ENCODE measurements at regions not wholly inside any gene's neighbourhood (a gene's known extent, or its start where the extent isn't known, plus 50 kb on each side); places are given as distances from the start of the nearest gene placed in this dataset.
A peak's percentile ranks its signal among the peaks of the same experiment; 100 is the strongest.

DNA sequence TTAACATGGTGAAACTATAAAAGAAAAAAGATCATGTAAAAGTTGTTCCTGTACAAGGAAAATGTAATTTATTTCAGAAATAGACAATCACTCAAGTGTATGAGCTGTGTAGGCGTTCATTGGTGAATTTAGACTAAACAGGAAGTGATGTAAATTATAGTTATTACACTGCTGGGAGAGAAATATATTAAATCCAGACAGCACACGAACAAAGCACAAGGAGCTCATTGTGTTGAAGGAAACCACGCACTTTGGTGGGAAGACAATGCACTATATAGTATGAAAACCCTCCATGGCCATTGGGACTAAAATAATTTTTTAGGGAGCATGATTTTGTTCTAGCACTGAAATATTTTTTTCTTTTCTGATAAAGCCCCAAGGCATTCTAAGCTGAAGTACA lies 450.5 kb downstream of the KLF12 start:
- no peaks in the 10 kb centered on the region for H3K27me3 Mint-ChIP-seq
- H3K4me3 Mint-ChIP-seq, result peak overlapping the region; percentile 43
- peaks cover 13% of the 10 kb centered on the region for H3K4me1 Mint-ChIP-seq (ENCODE audit: unreplicated experiment)
- H3K27ac Mint-ChIP-seq, result peak overlapping the region; percentile 81
- TF ChIP-seq, protein P1, sequence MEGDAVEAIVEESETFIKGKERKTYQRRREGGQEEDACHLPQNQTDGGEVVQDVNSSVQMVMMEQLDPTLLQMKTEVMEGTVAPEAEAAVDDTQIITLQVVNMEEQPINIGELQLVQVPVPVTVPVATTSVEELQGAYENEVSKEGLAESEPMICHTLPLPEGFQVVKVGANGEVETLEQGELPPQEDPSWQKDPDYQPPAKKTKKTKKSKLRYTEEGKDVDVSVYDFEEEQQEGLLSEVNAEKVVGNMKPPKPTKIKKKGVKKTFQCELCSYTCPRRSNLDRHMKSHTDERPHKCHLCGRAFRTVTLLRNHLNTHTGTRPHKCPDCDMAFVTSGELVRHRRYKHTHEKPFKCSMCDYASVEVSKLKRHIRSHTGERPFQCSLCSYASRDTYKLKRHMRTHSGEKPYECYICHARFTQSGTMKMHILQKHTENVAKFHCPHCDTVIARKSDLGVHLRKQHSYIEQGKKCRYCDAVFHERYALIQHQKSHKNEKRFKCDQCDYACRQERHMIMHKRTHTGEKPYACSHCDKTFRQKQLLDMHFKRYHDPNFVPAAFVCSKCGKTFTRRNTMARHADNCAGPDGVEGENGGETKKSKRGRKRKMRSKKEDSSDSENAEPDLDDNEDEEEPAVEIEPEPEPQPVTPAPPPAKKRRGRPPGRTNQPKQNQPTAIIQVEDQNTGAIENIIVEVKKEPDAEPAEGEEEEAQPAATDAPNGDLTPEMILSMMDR (conservative IDR thresholded peaks at IDR 0.05), result no peak
- peaks cover 17% of the 10 kb centered on the region for H3K36me3 Mint-ChIP-seq
- peaks cover 13% of the 10 kb centered on the region for H3K9me3 Mint-ChIP-seq
- no peak for DNase-seq (ENCODE audit: extremely low spot score, unreplicated experiment)

DNA sequence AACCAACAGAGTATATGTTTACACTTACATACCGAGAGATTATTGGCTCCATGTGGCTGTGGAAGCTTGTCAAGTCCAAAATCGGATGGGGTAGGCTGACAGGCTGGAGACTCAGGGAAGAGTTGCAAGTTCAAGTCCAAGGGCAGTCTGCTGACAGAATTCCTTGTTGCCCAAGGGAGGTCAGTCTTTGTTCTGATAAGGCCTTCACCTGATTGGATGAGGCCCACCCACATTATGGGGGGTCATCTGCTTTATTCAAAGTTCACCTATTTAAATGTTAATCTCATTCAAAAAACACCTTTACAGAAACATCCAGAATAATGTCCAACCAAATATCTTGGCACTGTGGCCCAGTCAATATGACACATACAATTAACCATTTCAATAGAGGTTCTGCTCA lies 452.4 kb downstream of the KLF12 start:
- no peak overlapping the region for H3K4me3 Mint-ChIP-seq

DNA sequence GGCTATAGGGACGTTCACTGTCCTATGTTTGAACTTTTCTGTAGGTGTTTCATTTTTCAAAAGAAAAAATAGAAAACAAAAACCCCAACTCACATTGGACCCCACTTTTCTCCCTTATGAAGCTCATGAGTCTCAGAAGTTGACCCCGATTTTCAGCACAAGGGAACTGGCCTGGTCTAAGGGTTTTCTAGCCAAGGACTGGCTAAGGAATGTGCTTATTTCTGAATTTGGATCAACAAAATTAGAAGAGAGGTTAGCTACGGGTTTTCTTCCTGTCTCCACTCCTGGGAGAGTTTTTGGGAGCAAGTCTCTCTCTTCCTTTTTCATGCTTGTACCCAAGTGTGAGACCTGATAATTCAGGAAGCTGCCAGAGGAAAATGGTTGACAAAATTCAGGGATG lies 453.2 kb downstream of the KLF12 start:
- H3K9me3 Mint-ChIP-seq, result peaks cover 13% of the 10 kb centered on the region
- peaks cover 31% of the 10 kb centered on the region for H3K4me1 Mint-ChIP-seq (ENCODE audit: unreplicated experiment)
- no peak overlapping the region for H3K4me3 Mint-ChIP-seq
- TF ChIP-seq, protein P1 (conservative IDR thresholded peaks at IDR 0.05), result no peak
- no peak for DNase-seq (ENCODE audit: extremely low spot score, unreplicated experiment)
- no peak overlapping the region for H3K27ac Mint-ChIP-seq
- no peaks in the 10 kb centered on the region for H3K27me3 Mint-ChIP-seq
- peaks cover 18% of the 10 kb centered on the region for H3K36me3 Mint-ChIP-seq

More for the DNA sequence above, 452.4 kb downstream of the KLF12 start:
- no peak for DNase-seq (ENCODE audit: extremely low spot score, unreplicated experiment)
- H3K9me3 Mint-ChIP-seq, result peaks cover 13% of the 10 kb centered on the region
- no peak overlapping the region for H3K27ac Mint-ChIP-seq
- H3K27me3 Mint-ChIP-seq, result no peaks in the 10 kb centered on the region
- TF ChIP-seq, protein P1 (conservative IDR thresholded peaks at IDR 0.05), result no peak
- peaks cover 23% of the 10 kb centered on the region for H3K4me1 Mint-ChIP-seq (ENCODE audit: unreplicated experiment)
- peaks cover 18% of the 10 kb centered on the region for H3K36me3 Mint-ChIP-seq

DNA sequence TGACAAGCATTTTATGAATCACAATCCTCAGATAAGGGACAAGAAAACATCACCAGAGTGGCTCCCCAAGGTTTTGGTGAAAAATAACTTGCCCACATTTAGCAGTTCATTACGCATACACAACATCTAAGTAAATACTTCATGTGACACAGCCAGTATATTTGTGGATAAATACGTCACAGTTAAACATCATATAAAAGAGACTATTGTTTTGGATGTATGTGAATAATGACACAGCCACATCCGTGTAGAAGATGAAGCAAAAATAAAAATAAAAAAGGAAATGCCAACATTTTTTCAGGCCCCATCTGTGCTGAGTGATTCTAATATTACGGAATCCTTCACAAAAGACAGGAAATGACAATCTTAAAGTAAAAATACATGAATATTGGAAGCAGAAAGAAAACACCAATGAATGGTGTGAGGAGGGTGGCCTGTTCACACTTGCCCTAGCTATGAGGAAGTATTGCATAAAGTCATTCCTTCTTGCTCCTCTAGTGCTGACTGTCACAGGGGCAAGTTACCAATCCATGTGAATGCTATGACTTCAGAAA lies 457.1 kb downstream of the KLF12 start:
- Mint-ChIP-seq H3K27ac (peak overlapping the region; percentile 84), H3K4me1 (ENCODE audit: unreplicated experiment) (peaks cover 19% of the 10 kb centered on the region), H3K9me3 (no peaks in the 10 kb centered on the region), H3K27me3 (no peaks in the 10 kb centered on the region), H3K36me3 (peaks cover 9% of the 10 kb centered on the region), H3K4me3 (peak overlapping the region; percentile 22)
- no peak for DNase-seq (ENCODE audit: extremely low spot score, unreplicated experiment)
- TF ChIP-seq, protein P1 (conservative IDR thresholded peaks at IDR 0.05), result no peak

DNA sequence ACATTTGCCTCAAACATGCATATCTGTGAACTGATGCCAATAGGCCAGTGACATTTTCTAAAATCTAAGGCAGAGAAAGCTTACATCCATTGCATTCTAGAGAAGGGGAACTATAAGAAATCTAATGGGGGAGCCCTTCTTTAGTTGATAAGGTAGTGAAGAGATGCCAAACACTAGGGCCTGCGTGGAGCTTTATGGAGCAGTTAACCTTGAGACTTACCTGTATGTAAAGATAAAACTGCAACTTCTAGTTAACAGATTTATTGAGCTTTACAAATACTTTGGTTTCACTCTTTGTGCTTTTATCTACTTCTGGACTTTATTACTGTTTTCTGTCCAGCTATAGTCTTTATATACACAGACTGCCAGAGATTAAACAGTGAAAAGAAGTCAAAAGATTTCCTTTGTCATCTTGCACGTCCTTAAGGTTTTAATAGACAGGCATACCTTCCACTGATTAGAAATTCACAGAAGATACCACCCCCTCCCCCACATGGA lies 457.6 kb downstream of the KLF12 start:
- H3K27ac Mint-ChIP-seq, result peak overlapping the region; percentile 84
- peaks cover 8% of the 10 kb centered on the region for H3K36me3 Mint-ChIP-seq
- H3K27me3 Mint-ChIP-seq, result no peaks in the 10 kb centered on the region
- TF ChIP-seq, protein P1 (conservative IDR thresholded peaks at IDR 0.05), result no peak
- H3K4me3 Mint-ChIP-seq, result peak overlapping the region; percentile 22
- DNase-seq (ENCODE audit: extremely low spot score, unreplicated experiment), result no peak
- H3K9me3 Mint-ChIP-seq, result no peaks in the 10 kb centered on the region
- H3K4me1 Mint-ChIP-seq (ENCODE audit: unreplicated experiment), result peaks cover 19% of the 10 kb centered on the region

Measured in type B pancreatic cell (in vitro differentiated cells).